ENCODE measurements at regions not wholly inside any gene's neighbourhood (a gene's known extent, or its start where the extent isn't known, plus 50 kb on each side); places are given as distances from the start of the nearest gene placed in this dataset.
"Not testable (repeated sequence)": the region's sequence is repeated elsewhere in the genome, so short reads cannot be mapped to it uniquely, and the experiment has no call there.

DNA sequence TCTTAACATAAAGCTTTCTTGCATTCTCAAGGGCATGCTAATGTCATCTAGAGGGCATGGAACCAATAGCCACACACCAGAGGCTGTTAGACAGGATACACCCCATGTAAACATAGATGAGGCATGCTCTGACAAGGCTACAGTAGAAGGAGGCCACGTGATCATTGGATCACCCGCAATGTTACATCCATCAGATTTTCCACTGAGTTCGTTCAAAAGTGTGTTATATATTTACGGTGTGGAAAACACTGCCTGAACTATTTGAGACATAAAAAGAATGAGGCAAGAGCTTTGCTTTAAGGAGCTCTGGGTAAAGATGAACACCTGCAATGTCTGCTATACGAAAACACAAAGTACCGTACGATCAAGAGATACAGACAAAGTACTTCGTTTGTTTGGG, 817.5 kb upstream of the SLC10A2 start:
- DNase-seq: no peak

DNA sequence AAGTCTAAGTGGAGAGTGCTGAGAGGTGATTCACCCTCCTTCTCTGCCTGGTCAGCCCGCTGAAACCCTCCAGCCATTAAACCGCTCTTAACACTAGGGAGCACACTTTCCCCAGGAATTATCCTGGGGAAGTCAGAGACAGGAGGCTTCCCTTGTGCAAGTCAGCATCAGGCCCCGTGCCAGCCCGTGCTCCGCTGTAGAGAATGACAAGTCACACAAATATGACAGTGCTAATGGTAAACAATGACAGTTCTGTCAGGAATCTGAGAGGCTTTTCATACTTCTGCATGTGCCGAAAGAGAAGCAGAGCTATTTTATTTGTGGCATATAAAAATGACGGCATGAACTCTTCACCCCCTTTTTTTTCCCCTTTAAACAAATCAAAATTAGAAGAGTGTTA, 816.9 kb upstream of the SLC10A2 start:
- no peak for DNase-seq

DNA sequence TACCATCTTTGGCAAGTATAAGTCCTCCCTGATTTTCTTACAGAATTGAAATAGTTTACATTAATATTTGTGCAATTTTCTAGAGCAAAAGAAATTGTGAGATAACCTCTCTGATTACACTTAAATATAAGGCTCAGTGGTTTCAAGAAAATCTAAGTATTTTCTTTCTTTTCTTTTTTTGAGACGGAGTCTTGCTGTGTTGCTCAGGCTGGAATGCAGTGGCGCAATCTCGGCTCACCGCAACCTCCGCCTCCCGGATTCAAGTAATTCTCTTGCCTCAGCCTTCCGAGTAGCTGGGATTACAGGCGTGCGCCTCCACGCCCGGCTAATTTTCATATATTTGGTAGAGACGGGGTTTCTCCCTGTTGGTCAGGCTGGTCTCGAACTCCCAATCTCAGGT, 813.9 kb upstream of the SLC10A2 start:
- DNase-seq: not testable (repeated sequence)

DNA sequence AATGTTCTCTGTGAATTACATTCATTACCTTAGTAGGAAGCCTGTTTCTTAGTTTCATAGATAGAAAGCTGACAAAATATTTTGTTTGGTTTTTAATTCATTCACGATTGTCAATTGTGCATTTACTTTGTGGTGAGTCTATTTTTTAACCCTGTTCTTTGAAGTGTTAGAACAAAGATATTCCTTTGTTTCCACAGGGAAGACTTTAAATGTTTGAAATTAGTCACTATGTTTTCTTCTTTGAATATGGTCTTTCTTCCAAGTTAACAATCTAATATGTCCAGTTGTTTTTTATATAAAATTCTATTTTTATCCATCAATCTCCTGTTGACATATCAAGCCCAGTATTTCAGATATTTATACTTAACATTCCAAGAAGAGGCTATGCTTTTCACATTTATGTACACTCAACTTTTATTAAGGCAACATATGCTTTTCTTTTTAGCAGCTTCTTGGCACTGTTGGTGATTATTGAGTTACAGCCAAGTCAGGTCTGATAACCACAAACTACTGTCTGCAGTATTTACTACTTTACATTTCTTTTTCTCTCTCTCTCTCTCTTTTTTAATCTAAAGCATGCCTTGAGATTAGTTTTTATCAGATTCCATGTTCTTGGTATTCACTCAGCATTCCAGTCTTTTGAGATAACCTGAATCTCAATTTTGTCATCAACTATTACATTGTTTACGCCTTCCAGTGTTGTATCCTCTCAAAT, 812.8 kb upstream of the SLC10A2 start:
- no peak for DNase-seq

DNA sequence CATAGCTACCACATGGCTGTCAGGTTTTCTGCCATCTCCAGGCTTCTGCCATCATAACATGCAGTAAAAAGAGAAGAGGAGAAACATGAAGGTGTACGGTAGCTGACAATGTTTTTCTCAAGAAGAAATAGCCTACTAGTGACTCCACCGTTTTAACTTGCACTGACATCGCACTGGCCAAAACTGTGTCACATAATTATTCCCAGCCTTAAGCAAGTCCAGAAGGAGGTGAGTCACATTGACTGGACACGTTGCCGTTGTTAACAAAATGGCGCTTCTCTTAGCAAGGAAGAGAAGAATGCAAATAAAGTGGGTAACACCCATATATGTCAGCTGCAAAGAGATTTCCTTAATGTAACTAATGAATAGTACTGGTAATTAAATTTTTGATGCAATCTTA, 810.4 kb upstream of the SLC10A2 start:
- no peak for DNase-seq

DNA sequence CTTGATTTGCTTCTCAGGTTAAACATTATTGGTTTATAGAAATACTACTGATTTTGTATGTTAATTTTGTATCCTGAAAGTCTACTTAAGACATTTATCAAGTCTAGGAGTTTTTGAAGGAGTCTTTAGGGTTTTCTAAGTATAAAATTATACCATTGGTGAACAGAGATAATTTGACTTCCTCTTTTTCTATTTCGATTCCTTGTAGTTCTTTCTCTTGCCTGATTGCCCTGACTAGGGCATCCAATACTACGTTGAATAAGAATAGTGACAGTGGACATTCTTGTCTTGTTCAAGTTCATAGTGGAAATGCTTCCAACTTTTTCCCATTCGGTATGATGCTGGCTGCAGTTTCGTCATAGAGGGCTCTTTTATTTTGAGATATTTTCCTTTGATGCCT, 807.5 kb upstream of the SLC10A2 start:
- no peak for DNase-seq

DNA sequence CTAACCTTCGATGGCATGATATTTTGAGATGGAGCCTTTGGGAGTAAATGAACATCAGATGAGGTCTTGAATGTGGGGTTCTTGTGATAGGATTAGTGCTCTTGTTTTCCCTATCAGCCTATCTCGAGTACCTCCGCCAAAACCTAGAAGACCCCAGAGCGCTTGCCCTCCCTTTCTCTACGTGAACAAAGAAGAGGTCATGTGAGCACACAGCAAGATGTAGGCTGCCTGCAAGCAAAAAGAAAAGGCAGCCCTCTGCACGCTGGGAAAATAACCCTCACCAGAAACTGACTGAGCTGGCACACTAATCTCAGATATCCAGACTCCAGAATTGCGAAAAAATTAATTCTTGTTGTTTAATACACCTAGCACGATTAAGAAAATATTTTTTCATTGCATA, 799.8 kb upstream of the SLC10A2 start:
- DNase-seq: no peak

DNA sequence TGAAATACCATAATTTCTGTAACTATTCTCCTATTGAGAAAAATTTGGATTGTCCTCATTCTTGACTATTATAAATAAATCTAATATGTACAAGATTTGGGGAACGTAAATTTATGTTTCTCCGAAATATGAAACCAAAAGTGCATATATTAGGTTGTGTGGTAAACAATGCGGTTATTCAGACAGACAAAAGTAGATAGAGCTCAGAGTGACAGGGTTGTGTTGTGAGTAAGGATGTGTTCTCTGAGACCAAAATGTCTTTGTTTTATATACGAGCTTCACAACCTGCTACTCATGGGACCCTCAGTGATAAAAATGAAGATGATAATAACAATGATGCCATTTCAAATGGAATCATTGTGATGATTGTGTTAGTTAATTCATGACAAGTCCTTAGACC, 796.3 kb upstream of the SLC10A2 start:
- no peak for DNase-seq

DNA sequence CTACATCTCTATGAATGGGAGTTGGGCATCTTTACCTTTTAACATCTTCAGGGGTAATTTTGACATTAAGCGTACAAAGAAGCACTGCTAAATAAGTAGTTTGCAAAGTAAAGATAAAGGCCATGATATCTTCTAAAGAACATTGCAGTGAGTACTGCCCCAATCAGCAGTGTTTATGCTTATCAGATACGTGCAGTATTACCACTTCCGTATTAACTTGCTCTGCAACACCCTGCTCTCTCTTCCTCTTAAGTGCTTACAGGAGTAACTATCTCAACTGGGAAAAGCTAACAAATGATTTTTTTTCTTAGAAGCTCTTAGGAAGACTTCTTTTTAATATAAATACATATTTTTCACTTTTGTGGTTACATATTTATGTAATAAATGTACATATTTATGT, 793.7 kb upstream of the SLC10A2 start:
- DNase-seq: no peak

DNA sequence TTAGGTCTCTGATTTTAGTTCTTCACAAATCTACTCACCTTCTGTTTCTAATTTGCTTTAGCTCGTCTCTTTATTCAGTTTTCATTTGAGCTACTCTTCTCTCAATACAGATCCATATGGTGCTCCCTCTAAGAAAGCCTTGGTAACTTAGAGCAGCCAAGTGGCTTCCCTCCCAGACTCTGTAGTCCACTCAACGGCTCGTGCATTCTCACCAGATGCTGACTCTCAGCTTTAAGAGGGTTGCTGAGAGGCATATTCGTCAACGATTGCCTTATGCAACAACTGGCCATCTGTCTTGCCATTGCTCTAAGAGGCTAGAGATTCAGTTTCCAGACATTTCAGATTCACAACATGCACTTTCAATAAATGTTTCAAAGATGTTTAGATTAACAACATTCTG, 785.8 kb upstream of the SLC10A2 start:
- DNase-seq: no peak

DNA sequence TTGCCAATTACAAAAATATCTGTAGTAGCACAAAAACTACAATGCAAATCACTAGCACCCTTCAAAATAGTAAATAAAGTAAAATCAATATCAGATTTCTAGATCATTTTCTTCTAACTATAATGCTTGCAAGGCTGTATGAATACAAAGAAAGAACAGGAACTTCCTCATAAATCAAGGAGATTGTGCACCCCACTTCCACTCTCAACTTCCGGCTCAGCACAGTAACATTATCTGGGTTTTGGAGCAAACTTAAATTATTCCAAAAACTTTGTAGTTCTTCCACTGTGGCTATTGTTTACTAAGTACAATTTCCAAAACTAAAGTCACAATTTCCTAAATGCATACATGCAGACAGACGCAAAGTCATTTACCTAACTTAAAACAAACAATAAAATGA, 778.3 kb upstream of the SLC10A2 start:
- DNase-seq: no peak

DNA sequence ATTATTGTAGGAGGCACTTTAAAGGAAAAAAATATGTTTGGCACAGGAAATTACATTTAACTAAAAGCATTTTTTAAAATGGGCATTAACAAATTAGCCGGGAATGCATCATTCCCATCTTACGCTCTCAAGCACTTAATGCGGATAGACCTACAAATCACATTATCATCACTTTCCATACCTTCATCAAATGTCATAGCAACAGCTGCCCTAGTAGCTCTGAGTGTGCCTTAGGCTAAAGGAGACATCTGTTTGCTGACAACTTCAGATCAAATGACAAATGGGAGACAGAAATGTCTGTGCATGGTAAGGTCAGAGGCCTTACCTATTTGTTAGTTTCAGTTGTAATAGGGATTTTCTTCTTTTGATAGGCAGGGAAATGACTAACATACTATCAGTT, 773.2 kb upstream of the SLC10A2 start:
- DNase-seq: no peak

DNA sequence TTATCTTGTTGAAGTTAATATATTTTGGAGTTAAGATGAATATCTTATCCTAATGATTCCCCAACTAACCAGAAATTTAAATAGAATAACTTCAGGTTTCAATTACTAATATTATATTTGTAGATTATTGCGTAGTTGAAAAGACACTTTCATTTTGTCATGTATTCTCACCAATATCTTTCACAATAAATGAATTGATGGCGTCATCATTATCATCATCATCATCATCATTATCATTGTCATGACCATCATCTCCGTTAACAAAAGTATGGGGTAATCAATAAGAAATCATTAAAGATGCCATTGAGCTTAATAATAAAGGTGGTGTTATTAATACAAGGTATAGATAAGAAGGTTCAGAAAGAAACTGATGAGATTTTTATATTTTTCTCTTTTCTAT, 768.8 kb upstream of the SLC10A2 start:
- no peak for DNase-seq

DNA sequence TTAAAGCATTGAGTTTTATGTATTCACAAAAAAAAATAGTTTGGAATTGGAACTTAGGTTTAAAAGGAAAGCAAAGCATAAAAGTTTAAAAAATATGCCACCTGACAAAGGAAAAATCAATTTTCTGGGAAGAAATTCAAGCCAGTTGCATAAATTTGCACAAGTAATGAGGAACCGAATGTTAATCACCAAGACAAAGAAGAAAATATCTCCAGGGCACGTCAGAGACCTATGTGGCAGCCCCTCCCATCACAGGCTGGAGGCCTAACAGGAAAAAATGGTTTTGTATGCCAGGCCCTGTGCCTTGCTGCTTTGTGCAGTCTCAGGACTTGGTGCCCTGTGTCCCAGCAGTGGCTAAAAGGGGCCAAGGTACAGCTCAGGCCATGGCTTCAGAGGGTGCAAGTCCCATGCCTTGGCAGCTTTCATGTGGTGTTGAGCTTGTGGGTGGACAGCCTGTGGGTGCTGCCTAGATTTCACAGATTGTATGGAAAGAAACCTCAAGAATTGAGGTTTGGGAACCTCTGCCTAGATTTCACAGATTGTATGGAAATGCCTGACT, 767.2 kb upstream of the SLC10A2 start:
- DNase-seq: no peak

DNA sequence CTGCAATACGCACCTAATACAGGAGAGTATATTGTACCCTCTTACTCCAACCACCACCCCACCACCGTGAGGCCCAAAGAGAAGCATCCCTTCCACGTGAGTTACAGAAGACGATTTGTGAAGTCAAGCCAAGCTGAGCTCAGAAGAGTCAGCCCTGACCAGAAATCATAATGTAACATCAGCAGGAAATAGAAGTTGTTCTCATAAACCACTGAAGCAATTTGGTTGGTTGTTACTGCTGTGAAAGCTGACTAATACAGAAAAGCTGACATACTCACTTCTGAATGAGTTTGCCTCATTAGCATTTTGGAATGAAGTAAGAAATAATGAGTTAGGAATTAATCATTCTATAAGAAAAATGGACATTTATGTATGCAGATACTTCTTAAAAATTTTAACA, 749.4 kb upstream of the SLC10A2 start:
- DNase-seq: no peak

DNA sequence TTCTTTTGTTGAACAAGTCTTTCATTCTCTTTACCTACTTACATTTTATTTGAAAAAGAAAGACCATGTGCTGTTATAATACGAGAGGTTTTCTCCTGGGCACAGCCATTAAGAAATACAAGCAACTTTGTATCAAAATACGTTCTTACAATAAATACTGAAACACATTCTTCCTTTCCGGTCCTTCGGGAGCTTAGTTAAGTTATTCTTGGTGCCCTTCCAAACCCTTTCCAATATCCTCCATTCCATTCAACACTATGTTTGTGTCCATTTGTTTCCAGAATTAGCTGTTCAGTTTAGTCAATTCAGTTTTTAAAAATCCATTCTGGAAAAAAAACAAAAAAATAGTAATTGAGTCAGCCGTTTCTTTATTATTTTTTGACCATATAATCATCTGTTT, 746.8 kb upstream of the SLC10A2 start:
- no peak for DNase-seq

DNA sequence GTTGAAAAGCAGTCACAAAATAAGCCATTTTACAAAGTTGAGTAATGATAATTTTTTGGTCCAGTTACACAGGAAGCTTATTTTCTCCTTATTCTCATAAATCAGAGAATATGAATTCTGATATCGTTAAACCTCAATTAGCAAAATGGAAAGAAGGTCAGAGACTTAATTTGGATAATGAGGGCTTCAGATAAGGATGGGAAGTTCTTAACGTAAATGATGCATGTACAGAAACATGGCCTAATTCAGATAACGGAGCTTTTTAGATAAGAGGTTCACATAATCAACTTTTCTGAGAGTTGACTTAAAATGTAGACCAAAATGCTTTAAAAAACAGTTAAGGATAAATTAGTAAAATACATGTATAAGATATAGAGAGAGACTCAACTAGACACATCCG, 746.3 kb upstream of the SLC10A2 start:
- DNase-seq: no peak

DNA sequence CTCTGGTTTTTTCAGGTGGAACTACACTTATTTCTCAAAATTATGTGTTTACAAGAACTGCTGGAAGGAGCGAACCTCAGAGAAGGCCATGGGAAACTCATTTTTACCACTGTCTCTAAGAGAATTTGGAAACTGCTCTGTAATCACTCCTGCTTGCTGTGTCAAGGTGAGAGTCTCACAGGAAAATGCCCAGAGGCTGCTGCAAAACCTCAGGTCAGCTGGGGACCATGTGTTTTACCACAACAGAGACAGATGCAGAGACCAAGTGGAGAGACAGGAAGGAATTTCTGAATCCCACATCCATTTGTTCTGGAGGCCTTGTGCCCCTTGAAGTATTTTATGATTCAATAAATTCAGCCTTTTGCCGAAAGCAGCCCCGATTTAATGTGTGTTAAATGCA, 743.8 kb upstream of the SLC10A2 start:
- no peak for DNase-seq

DNA sequence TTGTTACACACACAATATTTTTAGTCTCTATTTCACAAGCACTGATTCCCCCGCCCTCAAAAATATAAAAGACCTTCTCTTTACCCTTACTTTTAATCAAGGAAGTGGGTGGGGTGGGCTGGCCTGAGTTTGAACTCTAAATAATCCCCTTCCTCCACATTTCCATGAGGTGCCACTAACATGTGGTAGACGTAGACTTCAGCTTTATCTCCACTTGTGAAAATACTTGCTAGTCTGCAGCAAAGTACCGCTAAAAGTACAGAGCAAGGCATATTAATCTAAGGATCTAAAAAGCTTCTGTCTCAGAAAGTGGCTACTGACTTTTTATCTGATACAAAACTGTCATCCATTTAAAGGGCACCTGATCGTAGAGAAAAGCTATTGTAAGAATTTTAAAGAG, 739.6 kb upstream of the SLC10A2 start:
- no peak for DNase-seq

DNA sequence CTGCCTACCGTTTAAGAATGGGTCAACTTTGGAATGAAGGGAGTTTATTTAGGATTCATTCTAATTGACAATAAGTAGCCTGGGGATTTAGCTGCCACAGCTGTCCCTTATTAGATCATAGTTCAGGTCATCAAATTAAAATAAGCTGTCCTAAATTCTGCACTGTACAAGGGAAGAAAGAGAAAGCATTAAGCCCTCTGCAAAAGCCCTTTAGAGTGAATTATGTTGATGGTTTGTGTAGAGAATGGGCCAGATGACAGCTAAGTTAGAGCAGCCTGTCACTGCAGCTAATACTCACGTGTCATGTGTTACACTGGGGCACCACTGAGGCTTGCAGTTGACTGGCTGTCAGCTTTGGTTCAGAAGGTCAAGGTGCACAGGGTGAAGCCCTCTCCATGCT, 737.1 kb upstream of the SLC10A2 start:
- no peak for DNase-seq

DNA sequence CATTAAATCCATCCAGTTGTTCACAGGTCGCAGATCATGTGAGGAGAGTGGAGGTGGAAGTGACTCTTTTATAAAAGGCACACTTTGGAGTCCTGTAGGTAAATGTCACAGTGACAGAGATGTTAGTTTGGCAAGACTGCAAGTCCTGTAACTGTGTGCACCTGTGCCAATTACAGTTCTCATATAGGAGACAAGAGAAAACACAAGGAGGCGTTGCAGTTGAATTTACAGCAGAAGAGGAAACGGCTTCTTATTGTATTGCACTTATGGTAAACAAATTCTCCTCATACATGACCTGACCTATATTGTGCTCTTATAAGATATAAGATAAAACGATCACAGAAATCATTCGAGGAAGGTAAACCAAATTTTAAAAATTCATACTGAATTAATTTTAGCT, 732.8 kb upstream of the SLC10A2 start:
- DNase-seq: no peak

DNA sequence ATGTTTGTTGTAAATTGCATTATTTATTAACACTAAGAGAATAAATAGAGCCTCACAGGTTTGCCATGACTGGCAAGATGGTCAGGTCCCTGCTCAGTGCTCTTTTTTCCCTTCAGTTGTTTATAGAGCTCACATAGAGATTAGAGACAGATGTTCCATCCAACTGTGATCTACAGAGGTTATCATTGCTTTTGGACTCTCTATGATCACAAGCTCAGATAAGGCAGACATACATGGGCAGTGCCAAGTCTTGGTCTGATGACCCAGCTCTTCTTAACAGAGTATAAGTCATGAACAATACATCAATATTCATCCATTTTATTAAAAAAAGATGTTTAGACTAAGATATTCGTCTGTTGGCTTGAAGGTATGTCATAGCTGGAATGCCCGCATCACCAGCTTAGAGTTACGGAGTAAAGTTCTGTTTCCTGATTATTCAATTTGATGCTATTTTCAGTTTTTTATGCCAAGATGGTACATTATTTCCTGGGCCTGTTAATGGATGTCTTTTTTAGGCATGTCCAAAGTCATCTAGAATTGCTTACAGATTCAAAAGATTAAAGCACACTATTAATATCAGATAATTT, 729.8 kb upstream of the SLC10A2 start:
- no peak for DNase-seq

DNA sequence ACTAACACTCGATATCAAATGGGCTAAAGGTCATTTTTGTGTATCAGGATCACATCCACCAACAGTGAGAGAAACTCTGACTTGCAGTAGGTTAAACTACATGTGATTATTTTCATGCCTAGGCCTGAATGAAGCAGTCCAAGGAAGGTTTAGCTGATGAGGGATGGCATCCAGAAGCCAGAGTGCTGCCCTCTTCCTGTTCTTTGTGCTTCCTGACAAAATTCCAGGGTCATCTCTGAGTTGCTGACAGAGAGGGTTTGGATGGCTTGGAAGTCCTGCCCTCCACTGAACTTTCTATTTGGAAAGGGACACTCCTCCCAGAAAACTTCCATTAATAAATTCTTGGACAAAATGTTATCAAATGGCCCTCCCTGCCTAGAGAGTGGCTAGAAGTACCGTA, 728.3 kb upstream of the SLC10A2 start:
- no peak for DNase-seq

DNA sequence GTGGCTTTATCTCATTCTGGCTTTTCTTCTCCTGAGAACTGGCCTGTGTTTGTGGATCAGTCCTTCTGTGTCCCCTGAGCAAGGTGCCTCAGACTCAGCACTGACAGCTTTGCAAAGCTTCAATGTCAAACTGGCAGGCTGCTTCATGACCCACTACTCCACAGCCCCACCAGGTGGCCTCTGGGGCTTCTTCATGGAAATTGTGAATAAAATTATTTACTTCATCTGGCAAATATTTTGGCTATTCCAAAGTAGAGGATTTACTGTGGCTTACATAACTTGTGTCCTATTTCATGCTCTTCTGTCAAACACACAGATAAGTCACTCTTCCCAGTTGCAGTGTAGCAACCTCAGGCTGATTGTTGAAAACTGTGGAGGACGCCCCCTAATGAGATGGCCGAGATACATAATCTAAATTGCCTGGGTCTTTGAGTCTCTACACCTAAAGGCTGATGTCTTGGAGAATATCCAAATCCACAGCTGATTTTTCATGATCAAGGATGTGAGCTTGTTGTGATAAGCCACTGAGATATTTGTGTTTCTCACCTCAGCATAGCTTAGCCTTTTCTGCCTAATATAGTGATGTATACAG, 721.9 kb upstream of the SLC10A2 start:
- DNase-seq: no peak

DNA sequence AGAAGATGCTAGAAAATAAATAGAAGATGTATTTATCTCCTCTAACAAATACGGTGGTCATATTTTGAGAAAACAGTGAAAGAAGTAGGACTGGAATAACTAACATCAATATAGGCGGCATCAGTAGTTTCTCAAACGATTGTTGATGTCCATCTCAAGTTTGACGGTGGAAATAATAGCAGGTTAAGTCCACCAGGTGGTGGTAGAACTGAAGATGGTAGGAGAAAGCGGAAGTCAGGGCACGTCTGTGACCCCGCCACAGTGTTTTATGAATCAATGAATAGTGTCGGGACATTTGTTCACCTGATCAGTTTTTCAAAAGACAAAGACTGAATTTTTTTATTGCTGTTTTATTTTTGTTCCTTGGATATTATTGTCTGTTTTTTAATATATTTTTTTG, 706.4 kb upstream of the SLC10A2 start:
- no peak for DNase-seq
